ENCODE measurements at regions not wholly inside any gene's neighbourhood (a gene's known extent, or its start where the extent isn't known, plus 50 kb on each side); places are given as distances from the start of the nearest gene placed in this dataset.
A peak's percentile ranks its signal among the peaks of the same experiment; 100 is the strongest.

DNA sequence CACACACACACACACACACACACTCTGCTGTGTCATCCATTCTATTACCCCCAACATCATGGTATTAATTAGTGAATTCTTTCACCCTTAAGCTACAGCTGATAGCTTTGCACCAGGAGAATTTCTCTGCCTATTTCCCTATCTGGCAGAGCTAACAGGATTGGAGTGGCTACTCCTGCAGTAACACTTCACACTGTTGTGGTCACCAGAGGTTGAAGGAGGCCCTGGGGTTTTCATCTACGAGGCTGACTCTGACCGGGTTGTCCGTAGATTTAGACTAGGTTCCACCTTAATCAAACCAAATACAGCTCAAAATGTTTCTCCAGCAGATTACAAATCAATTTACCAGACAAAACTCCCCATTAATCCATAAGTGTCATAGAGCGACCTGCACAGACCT lies 69.2 kb upstream of the RIPOR2 start:
- DNase-seq (ENCODE audit: low spot score), result no peak
- intact Hi-C loops (cut with micrococcal nuclease), result no loop called here
- Mint-ChIP-seq H3K4me3 (no peak overlapping the region), H3K4me1 (ENCODE audit: low read depth) (peaks cover 75% of the 10 kb centered on the region), H3K36me3 (ENCODE audit: low read depth) (peaks cover 4% of the 10 kb centered on the region), H3K27me3 (ENCODE audit: insufficient read depth) (no peaks in the 10 kb centered on the region), H3K9me3 (no peaks in the 10 kb centered on the region), H3K27ac (no peak overlapping the region)

DNA sequence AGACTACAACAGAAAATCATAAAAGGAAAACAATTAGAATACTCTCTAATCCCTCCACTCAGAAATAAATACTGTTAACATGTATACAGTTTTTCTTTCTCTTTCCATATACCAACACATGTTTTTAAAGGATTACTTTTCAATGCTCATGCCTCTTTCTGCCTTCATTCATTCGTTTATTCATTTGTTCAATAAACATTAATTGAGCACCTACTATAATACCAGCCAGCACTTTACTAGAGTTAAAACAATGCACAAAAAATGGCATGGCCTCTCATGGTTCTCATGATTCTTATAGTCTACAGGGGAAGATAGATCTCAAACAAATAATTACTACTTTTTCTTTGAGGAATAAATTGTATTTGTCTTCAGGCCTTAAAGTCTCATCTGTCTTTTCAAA lies 70.3 kb upstream of the RIPOR2 start:
- no peak for DNase-seq (ENCODE audit: low spot score)
- H3K9me3 Mint-ChIP-seq, result no peaks in the 10 kb centered on the region

DNA sequence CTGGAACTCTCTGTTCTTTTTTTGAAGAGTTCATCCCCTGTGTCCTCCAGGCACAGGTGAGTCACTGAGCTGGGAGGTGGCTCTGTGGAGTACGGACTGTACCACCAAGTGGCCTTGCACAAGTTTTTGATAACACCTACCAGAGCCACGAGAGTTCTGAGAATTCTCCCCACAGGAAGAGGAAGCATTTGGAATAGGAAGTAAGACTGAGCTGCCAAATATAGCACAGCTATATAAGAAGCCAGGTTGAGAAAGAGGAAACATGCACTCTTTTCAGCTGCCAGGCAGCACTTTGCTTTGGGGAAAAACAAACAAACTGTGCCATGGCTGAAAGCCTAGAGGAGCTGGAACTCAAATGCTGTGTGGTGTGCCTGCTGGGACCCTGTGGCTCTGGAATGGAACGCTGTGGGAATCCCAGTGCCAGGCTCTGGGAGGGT lies 70.8 kb upstream of the RIPOR2 start:
- no peaks in the 10 kb centered on the region for H3K27me3 Mint-ChIP-seq (ENCODE audit: insufficient read depth)
- H3K36me3 Mint-ChIP-seq (ENCODE audit: low read depth), result peaks cover 4% of the 10 kb centered on the region
- intact Hi-C loops (cut with micrococcal nuclease), result loop anchor here (1.0 to 2.0 kb wide), 9 partner anchors 9 to 287 kb away; partner anchors contain the start of gene C6orf62
- peak overlapping the region; percentile 87 for H3K27ac Mint-ChIP-seq
- H3K9me3 Mint-ChIP-seq, result no peaks in the 10 kb centered on the region
- H3K4me3 Mint-ChIP-seq, result peak overlapping the region; percentile 9
- peak; percentile 55 for DNase-seq (ENCODE audit: low spot score)
- peaks cover 82% of the 10 kb centered on the region for H3K4me1 Mint-ChIP-seq (ENCODE audit: low read depth)

More for the DNA sequence above, 70.3 kb upstream of the RIPOR2 start:
- intact Hi-C loops (cut with micrococcal nuclease), result loop anchor here (2.0 kb wide), 1 partner anchor 81 kb away; no protein-coding TSS in a partner anchor
- H3K36me3 Mint-ChIP-seq (ENCODE audit: low read depth), result peaks cover 4% of the 10 kb centered on the region
- H3K4me1 Mint-ChIP-seq (ENCODE audit: low read depth), result peaks cover 77% of the 10 kb centered on the region
- no peaks in the 10 kb centered on the region for H3K27me3 Mint-ChIP-seq (ENCODE audit: insufficient read depth)
- peak overlapping the region; percentile 87 for H3K27ac Mint-ChIP-seq
- peak overlapping the region; percentile 9 for H3K4me3 Mint-ChIP-seq

GRCh38 chr6:25007269-25007699 lies 71.5 kb upstream of the RIPOR2 start:
- peak; percentile 17 for DNase-seq (ENCODE audit: low spot score)
- peaks cover 89% of the 10 kb centered on the region for H3K4me1 Mint-ChIP-seq (ENCODE audit: low read depth)
- no peaks in the 10 kb centered on the region for H3K27me3 Mint-ChIP-seq (ENCODE audit: insufficient read depth)
- peaks cover 4% of the 10 kb centered on the region for H3K36me3 Mint-ChIP-seq (ENCODE audit: low read depth)
- intact Hi-C loops (cut with micrococcal nuclease), result loop anchor here (1.0 to 2.0 kb wide), 9 partner anchors 8 to 288 kb away; partner anchors contain the start of gene C6orf62
- H3K27ac Mint-ChIP-seq, result peak overlapping the region; percentile 87
- H3K4me3 Mint-ChIP-seq, result peak overlapping the region; percentile 54
- no peaks in the 10 kb centered on the region for H3K9me3 Mint-ChIP-seq

DNA sequence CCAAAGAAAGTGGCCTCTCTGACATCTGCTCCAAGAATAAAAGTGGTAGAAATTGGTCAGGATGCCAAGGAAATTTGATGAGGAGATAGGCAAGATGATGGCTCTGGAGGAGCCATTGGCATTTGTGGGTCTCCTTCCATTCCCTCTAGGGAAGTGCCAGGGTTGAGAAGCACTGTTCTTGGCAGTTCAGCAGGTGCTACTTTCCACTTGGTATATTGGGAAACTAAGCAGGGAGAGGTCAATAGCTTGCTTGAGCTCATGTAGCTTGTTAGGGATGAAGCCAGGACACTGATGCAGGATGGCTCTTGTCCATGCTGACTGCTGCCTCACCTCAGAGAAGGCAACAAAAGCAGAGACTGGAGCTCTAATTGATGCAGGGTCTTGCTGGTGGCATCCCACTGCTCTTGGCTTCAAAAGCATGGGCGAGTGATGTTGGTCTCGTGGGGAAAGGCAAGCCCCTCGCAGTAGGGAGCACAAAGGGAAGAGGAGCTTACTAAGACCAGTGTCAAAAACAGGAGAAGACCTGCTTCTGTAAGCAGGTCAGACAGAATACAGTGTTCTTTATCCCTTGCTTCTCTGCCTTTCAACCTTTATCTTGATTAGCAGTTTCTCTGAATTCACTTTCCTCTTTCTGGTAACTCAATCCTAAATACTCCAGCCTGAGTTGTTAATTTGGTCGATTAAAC lies 73.1 kb upstream of the RIPOR2 start:
- H3K27ac Mint-ChIP-seq, result peak overlapping the region; percentile 69
- H3K36me3 Mint-ChIP-seq (ENCODE audit: low read depth), result peaks cover 4% of the 10 kb centered on the region
- intact Hi-C loops (cut with micrococcal nuclease), result no loop called here
- H3K4me3 Mint-ChIP-seq, result peak overlapping the region; percentile 41
- no peak for DNase-seq (ENCODE audit: low spot score)
- peaks cover 96% of the 10 kb centered on the region for H3K4me1 Mint-ChIP-seq (ENCODE audit: low read depth)
- no peaks in the 10 kb centered on the region for H3K27me3 Mint-ChIP-seq (ENCODE audit: insufficient read depth)
- no peaks in the 10 kb centered on the region for H3K9me3 Mint-ChIP-seq

- intact Hi-C loops (cut with micrococcal nuclease), result no loop called here
Measured at GRCh38 chr6:25009393-25009710, 73.6 kb upstream of the RIPOR2 start.

GRCh38 chr6:25010176-25010575 lies 74.4 kb upstream of the RIPOR2 start:
- peaks cover 90% of the 10 kb centered on the region for H3K4me1 Mint-ChIP-seq (ENCODE audit: low read depth)
- no peak overlapping the region for H3K4me3 Mint-ChIP-seq
- no peaks in the 10 kb centered on the region for H3K27me3 Mint-ChIP-seq (ENCODE audit: insufficient read depth)
- intact Hi-C loops (cut with micrococcal nuclease), result no loop called here
- peak overlapping the region; percentile 59 for H3K27ac Mint-ChIP-seq
- peaks cover 6% of the 10 kb centered on the region for H3K36me3 Mint-ChIP-seq (ENCODE audit: low read depth)
- no peaks in the 10 kb centered on the region for H3K9me3 Mint-ChIP-seq
- no peak for DNase-seq (ENCODE audit: low spot score)

More at GRCh38 chr6:25009393-25009710, 73.6 kb upstream of the RIPOR2 start:
- no peak for DNase-seq (ENCODE audit: low spot score)
- Mint-ChIP-seq H3K27ac (peak overlapping the region; percentile 69), H3K27me3 (ENCODE audit: insufficient read depth) (no peaks in the 10 kb centered on the region), H3K4me3 (peak overlapping the region; percentile 41), H3K9me3 (no peaks in the 10 kb centered on the region), H3K36me3 (ENCODE audit: low read depth) (peaks cover 2% of the 10 kb centered on the region), H3K4me1 (ENCODE audit: low read depth) (peaks cover 91% of the 10 kb centered on the region)

DNA sequence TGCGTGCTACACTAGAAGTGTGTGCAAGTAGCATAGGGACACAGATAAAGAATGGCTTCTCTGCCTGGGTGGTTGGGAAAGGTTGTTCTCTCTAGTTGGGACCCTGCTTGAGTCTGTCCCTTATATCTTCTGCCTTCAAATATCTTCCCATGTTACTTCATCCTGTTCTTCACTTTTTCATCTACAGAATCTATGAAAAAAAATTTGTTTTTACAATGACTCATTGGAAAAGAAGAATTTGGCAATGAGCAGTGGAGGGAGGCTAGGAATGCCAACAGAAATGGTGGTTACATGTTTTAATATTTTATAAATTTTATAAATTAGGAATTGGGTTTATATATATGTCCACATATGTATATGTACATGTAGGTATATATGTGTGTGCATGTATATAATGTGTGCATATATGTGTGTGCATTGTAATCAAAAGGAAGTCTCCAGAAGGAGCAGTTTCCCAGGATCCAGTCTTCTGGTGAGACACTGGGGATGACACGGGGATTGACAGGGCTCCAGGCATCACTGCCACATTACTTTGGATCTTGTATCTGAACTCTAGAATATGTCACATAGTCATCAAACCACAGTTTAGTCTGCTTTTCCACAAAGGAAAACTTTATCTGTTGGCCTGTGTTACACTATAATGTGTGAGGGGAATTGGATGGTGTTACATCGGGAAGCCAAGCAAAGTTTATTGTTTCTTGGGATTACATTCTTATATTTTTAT lies 75.3 kb upstream of the RIPOR2 start:
- H3K4me1 Mint-ChIP-seq (ENCODE audit: low read depth), result peaks cover 89% of the 10 kb centered on the region
- H3K36me3 Mint-ChIP-seq (ENCODE audit: low read depth), result peaks cover 6% of the 10 kb centered on the region
- H3K4me3 Mint-ChIP-seq, result no peak overlapping the region
- no peak overlapping the region for H3K27ac Mint-ChIP-seq
- intact Hi-C loops (cut with micrococcal nuclease), result no loop called here
- DNase-seq (ENCODE audit: low spot score), result no peak
- no peaks in the 10 kb centered on the region for H3K27me3 Mint-ChIP-seq (ENCODE audit: insufficient read depth)
- no peaks in the 10 kb centered on the region for H3K9me3 Mint-ChIP-seq

- Mint-ChIP-seq H3K4me1 (ENCODE audit: low read depth) (peaks cover 88% of the 10 kb centered on the region), H3K36me3 (ENCODE audit: low read depth) (peaks cover 6% of the 10 kb centered on the region), H3K27ac (no peak overlapping the region), H3K4me3 (no peak overlapping the region), H3K9me3 (no peaks in the 10 kb centered on the region), H3K27me3 (ENCODE audit: insufficient read depth) (no peaks in the 10 kb centered on the region)
- intact Hi-C loops (cut with micrococcal nuclease), result no loop called here
- DNase-seq (ENCODE audit: low spot score), result no peak
Measured at GRCh38 chr6:25012657-25013056, 76.9 kb upstream of the RIPOR2 start.

DNA sequence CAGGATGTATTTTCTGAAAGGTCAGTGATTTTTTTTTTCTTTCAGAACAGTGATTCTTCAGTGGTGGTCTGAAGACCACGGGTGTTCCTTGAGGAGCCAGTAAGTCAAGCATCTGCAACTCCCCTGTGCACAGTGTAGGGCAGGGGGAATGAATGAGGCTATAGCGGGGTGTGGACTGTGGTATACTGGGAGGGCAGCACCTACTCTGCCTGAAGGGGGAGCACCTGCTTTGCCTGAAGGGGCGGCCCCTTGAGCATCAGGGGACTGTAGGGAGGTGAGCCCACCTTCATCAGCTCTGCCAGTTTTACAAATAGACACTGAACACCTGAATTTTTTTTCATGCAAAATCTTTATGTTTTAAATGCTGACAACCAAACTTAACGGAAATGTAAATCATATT lies 77.5 kb upstream of the RIPOR2 start:
- H3K4me1 Mint-ChIP-seq (ENCODE audit: low read depth), result peaks cover 88% of the 10 kb centered on the region
- intact Hi-C loops (cut with micrococcal nuclease), result no loop called here
- H3K4me3 Mint-ChIP-seq, result no peak overlapping the region
- peaks cover 6% of the 10 kb centered on the region for H3K36me3 Mint-ChIP-seq (ENCODE audit: low read depth)
- H3K27ac Mint-ChIP-seq, result no peak overlapping the region
- H3K27me3 Mint-ChIP-seq (ENCODE audit: insufficient read depth), result no peaks in the 10 kb centered on the region
- no peaks in the 10 kb centered on the region for H3K9me3 Mint-ChIP-seq
- no peak for DNase-seq (ENCODE audit: low spot score)

DNA sequence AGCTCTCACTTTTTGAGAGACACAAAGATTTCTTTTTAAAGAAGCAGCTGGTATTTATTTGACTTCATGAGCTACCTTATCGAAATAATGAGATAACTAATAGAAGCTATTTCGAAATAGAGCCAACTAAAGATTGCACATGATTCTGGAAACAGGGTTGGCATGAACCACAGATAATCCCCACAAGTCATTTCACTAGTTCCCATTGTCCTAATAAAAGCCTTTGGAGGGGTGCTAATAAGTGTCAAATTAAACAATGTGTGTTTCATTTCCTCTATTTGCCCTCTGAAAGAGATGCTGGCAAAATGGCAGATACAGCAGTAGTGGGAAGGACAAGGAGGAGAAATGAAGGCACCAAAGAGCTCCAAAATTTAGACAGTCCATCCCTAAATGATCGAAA lies 78.6 kb upstream of the RIPOR2 start:
- Mint-ChIP-seq H3K9me3 (no peaks in the 10 kb centered on the region), H3K4me3 (no peak overlapping the region), H3K4me1 (ENCODE audit: low read depth) (peaks cover 77% of the 10 kb centered on the region), H3K27ac (no peak overlapping the region), H3K36me3 (ENCODE audit: low read depth) (peaks cover 6% of the 10 kb centered on the region), H3K27me3 (ENCODE audit: insufficient read depth) (no peaks in the 10 kb centered on the region)
- no peak for DNase-seq (ENCODE audit: low spot score)
- intact Hi-C loops (cut with micrococcal nuclease), result no loop called here

- H3K36me3 Mint-ChIP-seq (ENCODE audit: low read depth), result peaks cover 4% of the 10 kb centered on the region
- peaks cover 71% of the 10 kb centered on the region for H3K4me1 Mint-ChIP-seq (ENCODE audit: low read depth)
- no peaks in the 10 kb centered on the region for H3K27me3 Mint-ChIP-seq (ENCODE audit: insufficient read depth)
- intact Hi-C loops (cut with micrococcal nuclease), result loop anchor here (1.0 kb wide), 1 partner anchor 8 kb away; no protein-coding TSS in a partner anchor
- DNase-seq (ENCODE audit: low spot score), result no peak
- no peak overlapping the region for H3K4me3 Mint-ChIP-seq
- H3K9me3 Mint-ChIP-seq, result no peaks in the 10 kb centered on the region
- H3K27ac Mint-ChIP-seq, result peak overlapping the region; percentile 82
Measured at GRCh38 chr6:25014791-25015560, 79.2 kb upstream of the RIPOR2 start.
